Uterus (tissue), 2 donors: ENCODE measurements at regions not wholly inside any gene's neighbourhood (a gene's known extent, or its start where the extent isn't known, plus 50 kb on each side); places are given as distances from the start of the nearest gene placed in this dataset.

ENCODE experiments used
- POLR2A ChIP-seq, 2 donors: fragments of 450-650 bp; IDR thresholded peaks; one replicate each; pipeline ENCODE4 v1.6.1; 2016; ENCODE audit warnings: antibody characterized with exemption in 2 of 2, mild to moderate bottlenecking in 1 of 2, moderate library complexity in 1 of 2
- TF ChIP-seq, protein P1 (sequence below), 4 experiments: fragments of 200-600 bp in 2 of 4; fragments of 450-650 bp in 2 of 4; sonication (generic) in 2 of 4; IDR thresholded peaks; one replicate each; pipeline ENCODE4 v1.5.1; 2016 to 2019; ENCODE audit warnings: antibody characterized with exemption in 4 of 4, mild to moderate bottlenecking in 2 of 4, moderate library complexity in 1 of 4

DNA sequence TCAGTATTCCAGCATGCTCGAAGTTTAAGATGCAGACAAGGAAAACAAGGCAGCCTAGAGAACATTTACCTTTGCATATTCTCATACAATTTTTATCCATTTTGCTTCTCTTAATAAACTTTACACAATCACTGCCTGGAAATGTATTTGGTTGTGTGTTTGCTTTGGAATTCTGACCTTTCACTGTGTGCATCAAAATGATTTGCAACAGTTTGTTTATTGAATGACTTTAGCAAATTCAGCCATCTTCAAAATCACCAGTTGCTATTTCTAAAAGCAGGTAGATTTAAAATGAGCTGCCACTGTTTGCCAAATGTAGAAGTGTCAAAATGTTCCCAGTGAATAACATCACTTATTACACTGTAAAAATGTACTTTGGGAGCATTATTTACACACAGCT is 669.9 kb downstream of the SLC16A7 start:
- TF ChIP-seq, protein P1, sequence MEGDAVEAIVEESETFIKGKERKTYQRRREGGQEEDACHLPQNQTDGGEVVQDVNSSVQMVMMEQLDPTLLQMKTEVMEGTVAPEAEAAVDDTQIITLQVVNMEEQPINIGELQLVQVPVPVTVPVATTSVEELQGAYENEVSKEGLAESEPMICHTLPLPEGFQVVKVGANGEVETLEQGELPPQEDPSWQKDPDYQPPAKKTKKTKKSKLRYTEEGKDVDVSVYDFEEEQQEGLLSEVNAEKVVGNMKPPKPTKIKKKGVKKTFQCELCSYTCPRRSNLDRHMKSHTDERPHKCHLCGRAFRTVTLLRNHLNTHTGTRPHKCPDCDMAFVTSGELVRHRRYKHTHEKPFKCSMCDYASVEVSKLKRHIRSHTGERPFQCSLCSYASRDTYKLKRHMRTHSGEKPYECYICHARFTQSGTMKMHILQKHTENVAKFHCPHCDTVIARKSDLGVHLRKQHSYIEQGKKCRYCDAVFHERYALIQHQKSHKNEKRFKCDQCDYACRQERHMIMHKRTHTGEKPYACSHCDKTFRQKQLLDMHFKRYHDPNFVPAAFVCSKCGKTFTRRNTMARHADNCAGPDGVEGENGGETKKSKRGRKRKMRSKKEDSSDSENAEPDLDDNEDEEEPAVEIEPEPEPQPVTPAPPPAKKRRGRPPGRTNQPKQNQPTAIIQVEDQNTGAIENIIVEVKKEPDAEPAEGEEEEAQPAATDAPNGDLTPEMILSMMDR (IDR thresholded peaks at IDR 0.05) = no peak
- TF ChIP-seq POLR2A (IDR thresholded peaks at IDR 0.05) = no peak
